ENCODE measurements at regions not wholly inside any gene's neighbourhood (a gene's known extent, or its start where the extent isn't known, plus 50 kb on each side); places are given as distances from the start of the nearest gene placed in this dataset.
"Not testable (repeated sequence)": the region's sequence is repeated elsewhere in the genome, so short reads cannot be mapped to it uniquely, and the experiment has no call there.

DNA sequence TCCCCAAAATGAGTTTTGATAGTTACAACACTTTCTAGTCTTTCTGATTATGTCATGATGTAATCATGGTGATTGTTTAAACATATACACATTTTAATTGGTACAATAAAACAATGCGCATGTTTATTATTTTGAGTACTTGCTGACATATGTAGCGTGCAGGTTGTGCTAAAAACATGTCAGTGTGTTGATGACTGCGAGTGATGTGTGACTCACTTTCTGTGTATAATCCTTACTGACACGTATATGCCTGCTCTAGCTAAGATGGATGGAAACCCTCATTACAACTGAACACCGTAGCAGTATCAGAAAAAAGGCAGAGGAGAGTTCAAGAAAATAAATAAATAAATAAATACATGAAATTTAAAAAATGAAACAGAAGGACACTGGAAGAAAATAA lies 1552.4 kb upstream of the FLRT2 start:
- H3K27ac ChIP-seq (ENCODE audit: low read depth, low read length): no peak overlapping the region
- ChIA-PET POLR2A (no interaction called here), CTCF (no interaction called here)
- H3K27me3 ChIP-seq (ENCODE audit: control insufficient read depth, insufficient read depth, low read length): no peaks in the 10 kb centered on the region
- no peak for DNase-seq (ENCODE audit: low read depth, low spot score)
- no peak overlapping the region for H3K4me3 ChIP-seq (ENCODE audit: low read depth, low read length)
- TF ChIP-seq, protein P1, sequence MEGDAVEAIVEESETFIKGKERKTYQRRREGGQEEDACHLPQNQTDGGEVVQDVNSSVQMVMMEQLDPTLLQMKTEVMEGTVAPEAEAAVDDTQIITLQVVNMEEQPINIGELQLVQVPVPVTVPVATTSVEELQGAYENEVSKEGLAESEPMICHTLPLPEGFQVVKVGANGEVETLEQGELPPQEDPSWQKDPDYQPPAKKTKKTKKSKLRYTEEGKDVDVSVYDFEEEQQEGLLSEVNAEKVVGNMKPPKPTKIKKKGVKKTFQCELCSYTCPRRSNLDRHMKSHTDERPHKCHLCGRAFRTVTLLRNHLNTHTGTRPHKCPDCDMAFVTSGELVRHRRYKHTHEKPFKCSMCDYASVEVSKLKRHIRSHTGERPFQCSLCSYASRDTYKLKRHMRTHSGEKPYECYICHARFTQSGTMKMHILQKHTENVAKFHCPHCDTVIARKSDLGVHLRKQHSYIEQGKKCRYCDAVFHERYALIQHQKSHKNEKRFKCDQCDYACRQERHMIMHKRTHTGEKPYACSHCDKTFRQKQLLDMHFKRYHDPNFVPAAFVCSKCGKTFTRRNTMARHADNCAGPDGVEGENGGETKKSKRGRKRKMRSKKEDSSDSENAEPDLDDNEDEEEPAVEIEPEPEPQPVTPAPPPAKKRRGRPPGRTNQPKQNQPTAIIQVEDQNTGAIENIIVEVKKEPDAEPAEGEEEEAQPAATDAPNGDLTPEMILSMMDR (IDR thresholded peaks at IDR 0.05; ENCODE audit: low read depth, low read length): no peak
- no peaks in the 10 kb centered on the region for H3K9me3 ChIP-seq (ENCODE audit: control insufficient read depth, insufficient read depth, low read length)

DNA sequence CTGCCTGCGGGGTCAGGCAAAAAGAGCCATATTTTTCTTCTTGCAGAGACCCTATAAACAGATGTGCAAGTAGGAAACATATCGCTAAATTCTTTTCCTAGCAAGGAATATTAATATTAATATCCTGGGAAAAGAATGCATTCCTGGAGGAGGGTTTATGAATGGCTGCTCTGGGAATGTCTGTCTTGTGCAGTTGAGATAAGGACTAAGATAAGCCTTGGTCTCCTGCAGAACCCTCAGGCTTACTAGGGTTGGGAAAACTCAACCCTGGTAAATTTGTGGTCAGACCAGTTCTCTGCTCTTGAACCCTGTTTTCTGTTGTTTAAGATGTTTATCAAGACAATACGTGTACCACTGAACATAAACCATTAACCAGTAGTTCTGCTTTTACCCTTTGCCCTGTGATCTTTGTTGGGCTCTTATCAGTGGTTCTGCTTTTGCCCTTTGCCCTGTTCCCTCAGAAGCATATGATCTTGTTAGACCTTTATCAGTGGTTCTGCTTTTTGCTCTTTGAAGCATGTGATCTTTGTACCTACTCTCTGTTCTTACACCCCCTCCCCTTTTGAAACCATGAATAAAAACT lies 1548.2 kb upstream of the FLRT2 start:
- POLR2A ChIA-PET; CTCF ChIA-PET; DNase-seq (ENCODE audit: low read depth, low spot score): not testable (repeated sequence)

DNA sequence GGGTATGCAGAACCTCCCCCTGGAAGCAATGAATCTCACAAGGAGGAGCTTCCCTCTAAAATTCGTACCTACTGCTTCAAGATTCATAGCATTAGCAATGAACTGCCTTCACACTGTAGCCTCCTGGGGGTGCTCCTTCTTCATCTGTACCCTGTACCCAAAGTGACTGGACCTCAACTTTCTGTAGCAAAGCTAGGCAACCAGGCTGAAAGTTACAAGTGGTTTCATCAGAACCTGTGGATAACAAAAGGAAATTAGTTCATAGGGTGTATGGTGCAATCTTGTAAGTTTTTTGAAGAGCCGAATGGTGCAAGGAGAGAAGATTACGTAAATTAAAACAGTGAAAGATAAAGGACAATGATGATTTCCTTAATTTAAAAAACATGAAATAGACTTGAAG lies 1541.7 kb upstream of the FLRT2 start:
- Histone ChIP-seq H3K4me3 (ENCODE audit: low read depth, low read length) (no peak overlapping the region), H3K9me3 (ENCODE audit: control insufficient read depth, insufficient read depth, low read length) (no peaks in the 10 kb centered on the region), H3K27me3 (ENCODE audit: control insufficient read depth, insufficient read depth, low read length) (no peaks in the 10 kb centered on the region), H3K27ac (ENCODE audit: low read depth, low read length) (no peak overlapping the region)
- ChIA-PET CTCF (no interaction called here), POLR2A (no interaction called here)
- TF ChIP-seq, protein P1 (IDR thresholded peaks at IDR 0.05; ENCODE audit: low read depth, low read length): no peak
- no peak for DNase-seq (ENCODE audit: low read depth, low spot score)

More for the DNA sequence above, 1548.2 kb upstream of the FLRT2 start:
- not testable (repeated sequence) for H3K27me3 ChIP-seq (ENCODE audit: control insufficient read depth, insufficient read depth, low read length); H3K27ac ChIP-seq (ENCODE audit: low read depth, low read length); H3K4me3 ChIP-seq (ENCODE audit: low read depth, low read length); H3K9me3 ChIP-seq (ENCODE audit: control insufficient read depth, insufficient read depth, low read length)

DNA sequence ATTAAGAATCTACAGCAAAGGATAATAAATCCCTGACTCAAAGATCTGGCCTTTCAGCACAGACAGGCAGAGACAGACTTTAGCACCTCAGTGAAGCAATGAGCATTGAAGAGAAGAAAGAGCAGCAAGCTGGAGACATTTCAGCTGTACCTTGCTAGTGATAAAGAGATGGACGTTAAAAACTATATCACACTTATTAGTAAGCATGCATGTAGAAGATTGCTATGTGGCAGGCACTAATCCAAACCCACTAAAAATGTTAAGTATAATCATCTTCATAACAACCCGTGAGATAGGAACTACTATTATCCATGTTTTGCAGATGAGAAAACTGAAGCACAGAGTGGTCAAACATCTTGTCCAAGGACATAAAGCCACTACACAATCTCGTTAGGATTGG lies 1538.3 kb upstream of the FLRT2 start:
- ChIA-PET POLR2A (no interaction called here), CTCF (no interaction called here)
- TF ChIP-seq, protein P1 (IDR thresholded peaks at IDR 0.05; ENCODE audit: low read depth, low read length): no peak
- H3K27ac ChIP-seq (ENCODE audit: low read depth, low read length): no peak overlapping the region
- H3K9me3 ChIP-seq (ENCODE audit: control insufficient read depth, insufficient read depth, low read length): no peaks in the 10 kb centered on the region; the same call in 1 of the 2 replicates
- no peak overlapping the region for H3K4me3 ChIP-seq (ENCODE audit: low read depth, low read length)
- no peak for DNase-seq (ENCODE audit: low read depth, low spot score)
- H3K27me3 ChIP-seq (ENCODE audit: control insufficient read depth, insufficient read depth, low read length): no peaks in the 10 kb centered on the region

DNA sequence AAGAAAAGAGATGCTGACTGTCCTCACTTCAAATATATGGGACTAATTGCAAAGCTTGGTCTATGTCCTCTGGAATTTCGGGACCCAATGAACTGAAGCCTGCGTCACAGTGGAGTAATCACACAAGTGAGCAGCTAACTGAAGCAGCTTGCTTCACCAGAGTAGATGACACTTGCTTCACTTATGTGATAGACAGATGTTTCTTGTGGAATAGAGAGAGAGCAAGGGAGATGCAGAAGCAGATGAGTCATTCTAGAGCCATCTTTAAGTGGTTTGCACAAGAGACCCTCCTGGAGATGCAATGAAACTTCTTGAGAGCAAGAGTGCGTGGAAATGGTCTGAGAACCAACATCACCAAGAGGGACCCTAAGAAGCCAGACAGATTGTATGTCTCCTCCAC lies 1537.1 kb upstream of the FLRT2 start:
- ChIA-PET CTCF (no interaction called here), POLR2A (interaction anchor here (2.5 kb wide), 1 partner anchor 17 kb away, joined by 14 read pairs; no protein-coding TSS in a partner anchor)
- Histone ChIP-seq H3K27ac (ENCODE audit: low read depth, low read length) (peak overlapping the region; percentile 71), H3K27me3 (ENCODE audit: control insufficient read depth, insufficient read depth, low read length) (no peaks in the 10 kb centered on the region), H3K9me3 (ENCODE audit: control insufficient read depth, insufficient read depth, low read length) (no peaks in the 10 kb centered on the region; the same call in 1 of the 2 replicates), H3K4me3 (ENCODE audit: low read depth, low read length) (no peak overlapping the region)
- DNase-seq (ENCODE audit: low read depth, low spot score): no peak
- TF ChIP-seq, protein P1 (IDR thresholded peaks at IDR 0.05; ENCODE audit: low read depth, low read length): no peak
